ENCODE measurements at regions not wholly inside any gene's neighbourhood (a gene's known extent, or its start where the extent isn't known, plus 50 kb on each side); places are given as distances from the start of the nearest gene placed in this dataset.

GRCh38 chr6:6968731-6969552, 138.8 kb upstream of the RREB1 start:
- Histone ChIP-seq H3K4me2 (ENCODE audit: insufficient read depth, low read length) (no peak overlapping the region), H3K27me3 (ENCODE audit: control insufficient read depth in 2 of 2, insufficient read depth in 2 of 2, low read length in 2 of 2) (no peaks in the 10 kb centered on the region), H3K4me3 (replicated peaks in 1 of 3; ENCODE audit: insufficient read depth in 1 of 3, low read depth in 1 of 3, low read length in 3 of 3) (no peak overlapping the region), H3K4me1 (ENCODE audit: control insufficient read depth, extremely low read depth, insufficient read depth, low read length) (no peaks in the 10 kb centered on the region), H4K20me1 (replicated peaks; ENCODE audit: control insufficient read depth, extremely low read depth, insufficient read depth, low read length) (no peaks in the 10 kb centered on the region), H3K79me2 (ENCODE audit: control insufficient read depth, insufficient read depth, low read length) (no peaks in the 10 kb centered on the region), H3K9me3 (replicated peaks; ENCODE audit: control insufficient read depth, insufficient read depth, low read length) (no peaks in the 10 kb centered on the region), H3K9me1 (replicated peaks; ENCODE audit: control insufficient read depth, extremely low read depth, insufficient read depth, low read length) (no peaks in the 10 kb centered on the region), H2AFZ (ENCODE audit: low read depth, low read length) (no peak overlapping the region), H3K27ac (ENCODE audit: insufficient read depth, low read depth, low read length) (no peak overlapping the region), H3K9ac (replicated peaks; ENCODE audit: extremely low read depth, insufficient read depth, low read length) (no peak overlapping the region), H3K36me3 (ENCODE audit: control insufficient read depth in 2 of 2, extremely low read depth in 1 of 2, insufficient read depth in 2 of 2, low read length in 2 of 2) (no peaks in the 10 kb centered on the region)
- no TSS peak for BruUV-seq (replicated peaks)
- intact Hi-C loops (cut with micrococcal nuclease) (no loop called here), dilution Hi-C loops (cut with MboI; ENCODE audit: extremely low pct_ligation_motif_present, low sequenced_read_pairs) (no loop called here)
- FAIRE-seq (no peak), DNase-seq (ENCODE audit: low read depth, low spot score) (no peak)
- ChIA-PET CTCF (interaction anchor here (0.8 kb wide), 1 partner anchor 272 kb away, joined by 3 read pairs; no protein-coding TSS in a partner anchor), POLR2A (no interaction called here)
- TF ChIP-seq MAX (IDR thresholded peaks at IDR 0.05; ENCODE audit: insufficient read depth, insufficient read length): no peak
- no peak for TF ChIP-seq POLR2AphosphoS5 (IDR thresholded peaks at IDR 0.05; ENCODE audit: insufficient read depth, low read depth, low read length)

GRCh38 chr6:6969761-6970223, 138.0 kb upstream of the RREB1 start:
- Histone ChIP-seq H3K4me3 (replicated peaks in 1 of 3; ENCODE audit: insufficient read depth in 1 of 3, low read depth in 1 of 3, low read length in 3 of 3) (no peak overlapping the region), H4K20me1 (replicated peaks; ENCODE audit: control insufficient read depth, extremely low read depth, insufficient read depth, low read length) (no peaks in the 10 kb centered on the region), H3K4me2 (ENCODE audit: insufficient read depth, low read length) (no peak overlapping the region), H3K9ac (replicated peaks; ENCODE audit: extremely low read depth, insufficient read depth, low read length) (no peak overlapping the region), H3K9me3 (replicated peaks; ENCODE audit: control insufficient read depth, insufficient read depth, low read length) (no peaks in the 10 kb centered on the region), H3K9me1 (replicated peaks; ENCODE audit: control insufficient read depth, extremely low read depth, insufficient read depth, low read length) (no peaks in the 10 kb centered on the region), H3K4me1 (ENCODE audit: control insufficient read depth, extremely low read depth, insufficient read depth, low read length) (no peaks in the 10 kb centered on the region), H3K27me3 (ENCODE audit: control insufficient read depth in 2 of 2, insufficient read depth in 2 of 2, low read length in 2 of 2) (no peaks in the 10 kb centered on the region), H3K27ac (ENCODE audit: insufficient read depth, low read depth, low read length) (no peak overlapping the region), H2AFZ (ENCODE audit: low read depth, low read length) (no peak overlapping the region), H3K79me2 (ENCODE audit: control insufficient read depth, insufficient read depth, low read length) (no peaks in the 10 kb centered on the region), H3K36me3 (ENCODE audit: control insufficient read depth in 2 of 2, extremely low read depth in 1 of 2, insufficient read depth in 2 of 2, low read length in 2 of 2) (no peaks in the 10 kb centered on the region)
- BruUV-seq (replicated peaks): no TSS peak
- intact Hi-C loops (cut with micrococcal nuclease): no loop called here
- no peak for TF ChIP-seq JUN (IDR thresholded peaks at IDR 0.05; ENCODE audit: borderline replicate concordance, insufficient read depth, insufficient read length, low read depth)
- no peak for TF ChIP-seq MYC (IDR thresholded peaks at IDR 0.05; ENCODE audit: low read depth, low read length)
- no peak for TF ChIP-seq MAX (IDR thresholded peaks at IDR 0.05; ENCODE audit: insufficient read depth, insufficient read length)
- no peak for TF ChIP-seq GATA2 (IDR thresholded peaks at IDR 0.05; ENCODE audit: insufficient read depth, insufficient read length, low read depth, low read length)
- dilution Hi-C loops (cut with MboI; ENCODE audit: extremely low pct_ligation_motif_present, low sequenced_read_pairs): no loop called here
- ChIA-PET CTCF (no interaction called here), POLR2A (no interaction called here)
- DNase-seq (ENCODE audit: low read depth, low spot score) (no peak), FAIRE-seq (no peak)
